Skeletal muscle satellite cell (primary cell): ENCODE measurements at regions not wholly inside any gene's neighbourhood (a gene's known extent, or its start where the extent isn't known, plus 50 kb on each side); places are given as distances from the start of the nearest gene placed in this dataset.

ENCODE experiments used
- H3K27me3 ChIP-seq: 2 replicates; pipeline ENCODE4 v1.7.0; 2013; ENCODE audit warnings: low read length; ENCODE audit not compliant: control insufficient read depth, insufficient read depth
- H3K36me3 ChIP-seq: 2 replicates; pipeline ENCODE4 v1.7.0; 2013; ENCODE audit warnings: mild to moderate bottlenecking, control low read depth, low read length; ENCODE audit not compliant: insufficient read depth
- H3K4me1 ChIP-seq: 2 replicates; pipeline ENCODE4 v1.7.0; 2013; ENCODE audit warnings: low read length; ENCODE audit not compliant: control insufficient read depth, insufficient read depth
- H3K4me2 ChIP-seq: 2 replicates; pipeline ENCODE4 v1.7.0; 2013; ENCODE audit warnings: mild to moderate bottlenecking, low read length
- H3K4me3 ChIP-seq: 2 replicates; pipeline ENCODE4 v1.7.0; 2013; ENCODE audit warnings: low read length
- H3K9ac ChIP-seq: 2 replicates; pipeline ENCODE4 v1.7.0; 2013; ENCODE audit warnings: mild to moderate bottlenecking, low read depth, low read length, moderate library complexity
- H3K9me3 ChIP-seq: replicated peaks from 2 replicates; pipeline ENCODE4 v1.7.0; 2013; ENCODE audit warnings: mild to moderate bottlenecking, control low read depth, low read length

DNA sequence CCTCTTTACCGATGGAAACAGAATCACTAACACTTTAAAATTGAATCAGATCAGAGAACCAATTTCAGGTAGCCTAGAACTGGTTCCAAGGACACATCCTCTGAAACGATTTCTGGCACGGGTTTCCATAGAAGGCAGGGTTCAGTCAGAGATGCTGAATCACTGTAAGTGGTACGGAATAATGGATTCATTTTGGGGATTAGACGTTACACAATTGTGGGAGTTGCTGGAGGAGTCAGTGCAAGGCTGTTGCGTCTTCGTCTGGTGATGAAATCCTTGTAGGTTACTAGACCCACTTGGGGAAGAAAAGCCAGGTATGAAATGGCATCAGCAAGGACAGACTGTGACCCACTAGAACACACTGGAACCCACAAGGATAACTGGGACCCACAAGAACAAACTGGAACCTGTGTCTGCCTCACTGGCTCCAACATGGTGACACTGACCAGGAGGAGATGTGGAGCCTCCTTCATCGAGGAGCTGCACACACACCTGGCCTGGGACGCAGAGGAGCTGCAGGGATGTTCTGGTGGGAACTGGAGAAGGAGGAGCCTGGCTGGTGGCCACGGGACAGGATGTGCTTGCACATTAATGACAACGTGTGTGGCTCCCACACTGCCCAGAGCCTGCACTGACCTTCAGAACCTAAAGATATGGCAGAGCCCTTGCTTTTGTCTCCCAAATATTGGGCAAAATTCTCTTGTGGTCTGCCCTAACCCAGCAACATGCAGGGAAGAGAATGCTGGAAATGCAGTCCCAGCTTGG is 105.1 kb downstream of the TRAPPC11 start:
- no peak overlapping the region for H3K4me3 ChIP-seq
- no peaks in the 10 kb centered on the region for H3K9me3 ChIP-seq
- H3K36me3 ChIP-seq: no peaks in the 10 kb centered on the region
- peaks cover 5% of the 10 kb centered on the region for H3K27me3 ChIP-seq
- H3K9ac ChIP-seq: no peak overlapping the region
- H3K4me1 ChIP-seq: no peaks in the 10 kb centered on the region
- H3K4me2 ChIP-seq: no peak overlapping the region

DNA sequence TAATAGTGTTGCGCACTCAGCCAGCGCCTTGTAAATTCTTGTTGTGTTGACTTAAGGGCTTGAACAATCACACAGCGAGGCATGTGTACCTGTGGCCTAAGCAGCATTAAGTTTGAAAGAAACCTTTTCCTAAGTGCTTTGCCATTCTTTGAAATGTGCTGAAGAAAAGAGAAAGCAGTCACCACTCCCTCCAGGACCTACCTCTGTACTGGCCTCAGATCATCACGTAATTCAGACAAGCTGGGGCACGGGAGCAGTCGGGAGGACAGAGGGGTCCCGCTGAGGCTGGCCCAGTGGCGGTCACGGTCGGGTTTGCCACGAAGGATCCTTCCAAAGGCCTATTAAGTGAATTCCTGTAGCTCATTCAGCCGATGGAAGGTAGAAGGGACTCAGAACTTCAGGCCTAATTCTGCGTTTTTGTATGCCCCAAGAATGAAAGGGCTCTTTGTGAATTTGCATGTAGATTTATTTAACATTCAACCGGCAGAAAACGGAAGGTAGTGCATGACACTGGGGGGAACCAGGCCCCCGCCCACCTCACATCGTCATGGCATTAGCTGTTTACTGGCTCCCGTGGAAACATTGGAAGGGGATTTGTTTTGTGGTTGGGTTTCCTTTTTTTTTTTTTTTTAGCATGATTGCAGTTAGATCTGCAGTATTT is 106.3 kb downstream of the TRAPPC11 start:
- no peak overlapping the region for H3K4me2 ChIP-seq
- H3K36me3 ChIP-seq: no peaks in the 10 kb centered on the region
- peaks cover 5% of the 10 kb centered on the region for H3K27me3 ChIP-seq
- no peak overlapping the region for H3K4me3 ChIP-seq
- H3K4me1 ChIP-seq: no peaks in the 10 kb centered on the region
- no peak overlapping the region for H3K9ac ChIP-seq
- no peaks in the 10 kb centered on the region for H3K9me3 ChIP-seq

DNA sequence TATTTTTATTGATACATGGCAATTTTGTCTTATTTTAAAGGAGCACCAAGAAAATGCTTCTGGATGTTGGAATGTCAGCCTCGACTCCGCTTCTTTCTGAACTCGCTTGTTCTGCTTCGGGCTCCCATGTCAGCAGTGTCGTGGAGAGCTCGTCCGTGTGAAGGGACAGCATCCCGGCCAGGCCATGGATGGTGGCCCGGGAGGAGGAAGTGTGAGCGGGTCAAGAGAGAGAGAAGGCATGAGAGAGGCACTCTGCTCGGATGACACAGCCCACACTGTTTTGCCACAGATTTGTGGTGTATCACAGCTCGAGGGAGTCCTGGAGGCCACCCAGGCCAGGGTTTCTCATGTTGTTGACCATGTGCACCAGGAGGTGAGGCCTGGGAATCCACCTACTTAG is 107.0 kb downstream of the TRAPPC11 start:
- no peak overlapping the region for H3K4me2 ChIP-seq
- H3K4me3 ChIP-seq: no peak overlapping the region
- peaks cover 5% of the 10 kb centered on the region for H3K27me3 ChIP-seq
- no peaks in the 10 kb centered on the region for H3K4me1 ChIP-seq
- H3K9me3 ChIP-seq: no peaks in the 10 kb centered on the region
- no peaks in the 10 kb centered on the region for H3K36me3 ChIP-seq
- H3K9ac ChIP-seq: no peak overlapping the region

DNA sequence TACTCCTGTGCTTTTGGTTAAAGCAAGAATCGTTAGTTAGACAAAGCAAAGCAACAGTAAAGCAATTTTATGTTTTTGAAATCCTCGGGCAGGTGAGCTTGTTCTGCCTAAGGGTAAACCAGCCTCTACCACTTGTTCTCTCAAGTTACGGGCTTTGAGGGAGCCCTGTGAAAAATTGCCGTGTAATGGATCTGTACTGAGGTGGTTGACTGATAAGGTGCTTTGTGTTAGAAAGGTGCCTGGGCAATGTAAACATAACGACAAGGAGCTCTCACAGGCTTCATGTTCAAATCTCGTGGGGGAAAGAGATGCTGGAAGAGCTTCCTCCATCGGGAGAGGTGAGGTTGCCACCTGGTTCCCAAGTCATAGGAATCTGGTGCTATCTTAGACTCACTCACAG is 111.8 kb downstream of the TRAPPC11 start:
- Histone ChIP-seq H3K4me1 (no peaks in the 10 kb centered on the region), H3K9me3 (no peaks in the 10 kb centered on the region), H3K9ac (no peak overlapping the region), H3K36me3 (no peaks in the 10 kb centered on the region), H3K27me3 (no peaks in the 10 kb centered on the region), H3K4me3 (no peak overlapping the region), H3K4me2 (no peak overlapping the region)

DNA sequence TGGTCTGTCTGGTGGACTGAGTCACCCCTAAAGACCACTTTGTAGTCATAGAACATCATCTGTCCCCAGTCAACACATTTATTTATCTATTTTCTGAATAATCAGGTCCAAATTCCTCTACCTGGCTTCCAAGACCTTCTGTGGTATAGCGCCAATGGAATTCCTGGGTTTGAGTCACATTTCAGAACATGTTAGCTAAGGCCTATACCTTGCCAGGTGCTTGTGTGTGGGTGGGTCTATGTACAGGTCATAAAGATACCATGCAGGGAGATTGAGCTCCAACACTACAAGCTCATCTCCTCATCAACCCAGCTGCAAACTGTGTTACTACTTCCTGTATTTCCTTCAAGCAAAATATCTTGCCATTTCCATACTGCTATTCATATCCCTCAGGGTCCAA is 113.3 kb downstream of the TRAPPC11 start:
- Histone ChIP-seq H3K4me3 (no peak overlapping the region), H3K9me3 (no peaks in the 10 kb centered on the region), H3K4me1 (no peaks in the 10 kb centered on the region), H3K36me3 (no peaks in the 10 kb centered on the region), H3K4me2 (no peak overlapping the region), H3K9ac (no peak overlapping the region), H3K27me3 (no peaks in the 10 kb centered on the region)

DNA sequence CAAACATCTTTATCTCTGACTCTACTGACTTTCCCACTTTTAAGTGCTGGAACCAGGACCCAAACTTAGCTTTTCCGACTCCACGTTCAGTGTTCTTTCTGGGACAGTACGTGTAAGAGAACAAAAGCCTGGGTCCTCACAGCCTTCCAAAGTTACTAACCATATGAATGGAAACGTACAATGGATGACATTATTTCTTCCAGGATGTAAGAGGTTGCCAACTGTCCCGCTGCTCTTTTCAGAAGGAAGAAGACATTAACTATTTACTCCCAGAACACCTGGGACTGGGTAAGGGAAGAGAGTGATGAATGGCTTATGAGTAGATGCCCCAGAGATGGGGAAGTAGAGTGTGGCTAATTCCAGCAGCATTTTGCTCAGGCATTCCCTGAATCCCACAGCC is 114.7 kb downstream of the TRAPPC11 start:
- H3K9ac ChIP-seq: no peak overlapping the region
- no peaks in the 10 kb centered on the region for H3K36me3 ChIP-seq
- no peak overlapping the region for H3K4me2 ChIP-seq

DNA sequence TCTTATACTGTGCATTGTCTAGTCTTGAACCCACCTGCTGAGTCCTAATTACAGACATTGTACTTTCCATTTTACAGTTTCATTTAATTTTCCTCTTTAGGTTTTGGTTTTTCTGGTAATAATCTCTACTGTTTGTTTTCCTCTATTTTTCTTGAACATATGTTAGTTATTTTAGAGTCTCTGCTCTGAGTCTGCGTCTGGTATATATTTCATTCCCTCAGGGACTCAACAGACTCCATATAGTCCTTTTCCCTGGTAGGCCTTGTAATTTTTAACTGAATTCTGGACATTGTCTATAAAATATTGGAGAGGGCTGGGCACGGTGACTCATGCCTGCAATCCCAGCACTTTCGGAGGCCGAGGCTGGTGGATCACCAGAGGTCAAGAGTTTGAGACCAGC is 121.8 kb upstream of the STOX2 start:
- no peaks in the 10 kb centered on the region for H3K36me3 ChIP-seq
- no peak overlapping the region for H3K4me3 ChIP-seq
- H3K27me3 ChIP-seq: no peaks in the 10 kb centered on the region
- no peak overlapping the region for H3K4me2 ChIP-seq
- no peaks in the 10 kb centered on the region for H3K4me1 ChIP-seq
- H3K9ac ChIP-seq: no peak overlapping the region
- H3K9me3 ChIP-seq: no peaks in the 10 kb centered on the region

More for the DNA sequence above, 114.7 kb downstream of the TRAPPC11 start:
- Histone ChIP-seq H3K4me3 (no peak overlapping the region), H3K4me1 (no peaks in the 10 kb centered on the region), H3K9me3 (no peaks in the 10 kb centered on the region), H3K27me3 (no peaks in the 10 kb centered on the region)

DNA sequence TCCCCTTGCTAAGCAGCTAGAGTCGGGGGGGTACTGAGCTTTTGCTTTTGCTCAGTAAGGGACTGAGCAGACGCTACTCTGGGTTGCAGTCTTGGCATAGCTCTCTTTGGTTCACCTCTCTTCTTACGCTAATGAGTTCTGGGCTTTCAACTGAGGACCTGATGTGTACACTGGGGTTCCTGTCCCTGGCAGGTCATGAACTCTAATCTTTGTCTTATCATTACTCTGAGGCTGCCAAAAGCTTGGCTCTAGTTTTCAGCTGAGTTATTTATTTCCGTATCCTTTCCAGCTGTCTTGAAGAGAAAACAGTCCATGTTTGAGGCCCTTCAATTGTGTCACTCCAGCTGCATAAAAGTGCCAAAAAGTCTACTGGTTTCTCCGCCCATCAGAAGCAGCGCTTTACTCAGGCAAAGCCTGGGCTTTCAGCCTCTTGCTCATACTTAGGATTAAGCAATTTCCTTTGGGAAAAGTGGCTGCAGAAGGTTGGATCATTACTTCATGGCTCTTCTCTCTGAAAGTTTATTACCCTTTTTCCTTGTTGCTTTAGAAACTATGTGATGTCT is 121.0 kb upstream of the STOX2 start:
- H3K4me3 ChIP-seq: no peak overlapping the region
- no peaks in the 10 kb centered on the region for H3K9me3 ChIP-seq
- H3K27me3 ChIP-seq: no peaks in the 10 kb centered on the region
- H3K4me1 ChIP-seq: no peaks in the 10 kb centered on the region
- H3K4me2 ChIP-seq: no peak overlapping the region
- H3K36me3 ChIP-seq: no peaks in the 10 kb centered on the region
- no peak overlapping the region for H3K9ac ChIP-seq

DNA sequence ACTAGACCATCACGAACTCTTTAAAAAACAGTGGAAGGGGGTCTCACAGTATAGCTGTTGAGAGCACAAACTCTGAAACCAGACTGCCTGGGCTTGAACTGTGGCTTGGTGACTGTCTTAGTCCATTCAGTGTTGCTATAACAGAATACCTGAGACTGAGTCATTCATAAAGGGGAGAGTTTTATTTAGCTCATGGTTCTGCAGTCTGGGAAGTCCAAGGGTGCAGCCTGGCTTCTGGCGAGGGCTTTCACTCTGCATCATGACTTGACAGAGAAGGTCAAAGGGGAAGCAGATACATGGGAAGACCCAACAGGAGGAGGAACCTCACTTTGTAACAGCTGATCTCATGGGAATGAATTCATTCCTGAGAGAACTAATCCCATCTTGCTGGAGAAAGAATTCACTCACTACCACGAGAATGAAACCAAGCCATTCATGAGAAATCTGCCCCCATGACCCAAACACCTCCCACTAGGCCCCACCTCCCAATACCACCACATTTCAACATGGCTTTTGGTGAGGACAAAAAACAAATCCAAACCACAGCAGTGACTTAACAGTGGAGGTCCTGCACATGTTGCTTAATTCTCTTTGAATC is 116.7 kb upstream of the STOX2 start:
- Histone ChIP-seq H3K4me2 (no peak overlapping the region), H3K4me1 (no peaks in the 10 kb centered on the region), H3K36me3 (no peaks in the 10 kb centered on the region), H3K27me3 (no peaks in the 10 kb centered on the region), H3K4me3 (no peak overlapping the region), H3K9ac (no peak overlapping the region), H3K9me3 (no peaks in the 10 kb centered on the region)

DNA sequence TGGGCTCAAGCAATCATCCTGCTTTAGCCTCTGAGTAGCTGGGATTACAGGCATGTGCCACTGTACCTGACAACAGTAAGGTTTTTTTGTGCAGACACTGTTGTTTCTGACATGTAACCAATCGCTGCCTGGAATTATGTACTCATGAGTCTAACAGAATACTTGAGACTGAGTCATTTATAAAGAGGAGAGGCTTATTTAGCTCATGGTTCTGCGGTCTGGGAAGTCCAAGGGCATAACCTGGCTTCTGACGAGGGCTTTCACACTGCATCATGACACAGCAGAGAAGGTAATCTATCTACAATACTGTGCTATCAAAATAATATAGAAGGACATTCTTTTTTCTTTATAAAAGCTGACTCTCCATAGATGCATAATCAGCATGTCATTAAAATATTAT is 115.5 kb upstream of the STOX2 start:
- H3K27me3 ChIP-seq: no peaks in the 10 kb centered on the region
- no peaks in the 10 kb centered on the region for H3K4me1 ChIP-seq
- H3K4me2 ChIP-seq: no peak overlapping the region
- H3K9me3 ChIP-seq: no peaks in the 10 kb centered on the region
- H3K36me3 ChIP-seq: no peaks in the 10 kb centered on the region
- H3K4me3 ChIP-seq: no peak overlapping the region
- H3K9ac ChIP-seq: no peak overlapping the region

DNA sequence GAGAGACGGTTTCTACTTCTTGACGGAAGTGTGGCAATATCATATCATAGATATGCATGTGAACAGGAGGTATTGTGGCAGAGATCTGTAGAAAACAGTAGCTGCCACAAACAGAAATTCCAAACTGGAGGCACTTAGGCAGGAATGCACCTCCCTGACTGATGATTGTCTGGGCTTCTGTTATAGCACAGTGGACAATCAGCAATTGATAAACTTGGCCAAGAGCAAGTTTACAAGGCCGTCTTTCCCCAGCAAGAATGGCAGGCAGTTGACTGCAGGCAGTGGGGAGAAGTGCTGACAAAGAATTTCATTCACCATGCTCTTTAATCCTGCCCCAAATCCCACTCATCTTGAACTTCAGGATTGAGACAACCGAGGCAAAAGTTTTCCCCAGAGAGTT is 114.4 kb upstream of the STOX2 start:
- H3K36me3 ChIP-seq: no peaks in the 10 kb centered on the region
- H3K9ac ChIP-seq: no peak overlapping the region
- no peak overlapping the region for H3K4me2 ChIP-seq
- no peaks in the 10 kb centered on the region for H3K9me3 ChIP-seq
- H3K4me1 ChIP-seq: no peaks in the 10 kb centered on the region
- H3K4me3 ChIP-seq: no peak overlapping the region
- H3K27me3 ChIP-seq: peaks cover 2% of the 10 kb centered on the region
